GM19463 (cell line): ENCODE measurements at regions not wholly inside any gene's neighbourhood (a gene's known extent, or its start where the extent isn't known, plus 50 kb on each side); places are given as distances from the start of the nearest gene placed in this dataset.
A peak's percentile ranks its signal among the peaks of the same experiment; 100 is the strongest.
"Not testable (repeated sequence)": the region's sequence is repeated elsewhere in the genome, so short reads cannot be mapped to it uniquely, and the experiment has no call there.

Experiments
- ATAC-seq: cut with Tn5 transposase; IDR thresholded peaks from one replicate; pipeline ENCODE4 v1.9.1; 2021; ENCODE audit warnings: mild to moderate bottlenecking, moderate library complexity; ENCODE audit not compliant: unreplicated experiment

- no peak for ATAC-seq
Observed at GRCh38 chr7:145478541-145478940, 638.1 kb upstream of the CNTNAP2 start.

GRCh38 chr7:145474009-145474686, 638.3 kb upstream of the TPK1 start:
- no peak for ATAC-seq

DNA sequence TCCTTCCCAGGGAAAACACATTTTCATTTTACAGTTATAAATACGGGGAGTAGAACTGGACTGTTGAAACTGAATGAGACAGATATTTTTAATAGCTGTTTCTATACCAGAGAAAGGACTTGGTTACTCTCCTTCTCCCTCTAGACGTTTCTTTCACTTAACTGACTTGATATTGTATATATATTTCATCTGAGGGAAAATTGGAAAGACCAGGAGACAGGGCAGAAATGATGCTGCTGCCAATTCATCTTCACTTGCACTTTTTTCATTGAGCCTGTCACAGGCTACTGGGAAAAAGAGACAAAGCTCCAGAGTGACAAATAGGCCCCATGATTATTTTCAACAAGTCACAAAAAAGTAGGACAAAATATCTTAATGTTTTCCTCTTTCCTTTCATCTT, 636.0 kb upstream of the TPK1 start:
- no peak for ATAC-seq

DNA sequence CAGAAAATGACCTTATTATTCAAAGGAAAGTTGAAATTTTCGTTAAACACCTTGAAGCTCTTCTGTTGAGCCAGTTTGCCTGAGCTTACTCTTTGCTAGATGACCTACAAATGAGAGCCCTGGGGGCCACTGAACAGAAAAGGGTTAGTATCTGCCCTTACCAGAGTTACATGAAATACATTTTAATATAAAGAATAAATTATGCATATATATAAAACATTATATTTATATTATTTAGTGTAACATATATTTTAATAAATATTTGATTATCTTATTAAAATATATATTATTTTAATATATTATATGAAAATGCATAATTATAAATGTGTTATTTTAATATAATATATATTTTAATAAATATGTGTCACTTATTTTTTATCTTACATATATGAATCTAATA, 628.4 kb upstream of the TPK1 start:
- no peak for ATAC-seq

GRCh38 chr7:145462463-145462862, 626.6 kb upstream of the TPK1 start:
- no peak for ATAC-seq

GRCh38 chr7:145434811-145435210, 599.0 kb upstream of the TPK1 start:
- no peak for ATAC-seq

DNA sequence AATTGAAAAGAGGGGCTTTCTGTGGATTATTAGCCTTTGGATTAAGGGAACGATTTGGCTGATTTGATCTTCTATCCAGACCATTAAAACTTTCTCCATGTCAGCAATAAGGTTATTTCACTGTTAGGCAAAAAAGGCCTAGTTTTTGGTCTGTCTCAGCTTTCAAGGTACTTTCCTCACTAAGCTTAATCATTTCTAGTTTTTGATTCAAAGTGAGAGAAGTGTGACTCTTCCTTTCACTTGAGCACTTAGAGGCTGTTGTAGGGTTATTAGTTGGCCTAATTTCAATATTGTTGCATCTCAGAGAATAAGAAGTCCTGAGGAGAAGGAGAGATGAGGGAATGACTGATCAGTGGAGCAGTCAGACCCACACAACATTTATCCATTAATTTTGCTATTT, 596.0 kb upstream of the TPK1 start:
- ATAC-seq: peak; percentile 71

DNA sequence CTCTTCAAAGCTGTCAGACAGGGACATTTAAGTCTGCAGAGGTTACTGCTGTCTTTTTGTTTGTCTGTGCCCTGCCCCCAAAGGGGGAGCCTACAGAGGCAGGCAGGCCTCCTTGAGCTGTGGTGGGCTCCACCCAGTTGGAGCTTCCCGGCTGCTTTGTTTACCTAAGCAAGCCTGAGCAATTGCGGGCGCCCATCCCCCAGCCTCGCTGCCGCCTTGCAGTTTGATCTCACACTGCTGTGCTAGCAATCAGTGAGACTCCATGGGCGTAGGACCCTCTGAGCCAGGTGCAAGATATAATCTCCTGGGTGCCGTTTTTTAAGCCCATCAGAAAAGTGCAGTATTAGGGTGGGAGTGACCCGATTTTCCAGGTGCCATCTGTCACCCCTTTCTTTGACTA, 582.6 kb upstream of the TPK1 start:
- ATAC-seq: not testable (repeated sequence)

GRCh38 chr7:145411066-145411465, 575.2 kb upstream of the TPK1 start:
- no peak for ATAC-seq

GRCh38 chr7:145398758-145399157, 562.9 kb upstream of the TPK1 start:
- ATAC-seq: no peak

GRCh38 chr7:145394126-145394525, 558.3 kb upstream of the TPK1 start:
- ATAC-seq: no peak

- no peak for ATAC-seq
Observed at GRCh38 chr7:145382762-145383161, 546.9 kb upstream of the TPK1 start.

DNA sequence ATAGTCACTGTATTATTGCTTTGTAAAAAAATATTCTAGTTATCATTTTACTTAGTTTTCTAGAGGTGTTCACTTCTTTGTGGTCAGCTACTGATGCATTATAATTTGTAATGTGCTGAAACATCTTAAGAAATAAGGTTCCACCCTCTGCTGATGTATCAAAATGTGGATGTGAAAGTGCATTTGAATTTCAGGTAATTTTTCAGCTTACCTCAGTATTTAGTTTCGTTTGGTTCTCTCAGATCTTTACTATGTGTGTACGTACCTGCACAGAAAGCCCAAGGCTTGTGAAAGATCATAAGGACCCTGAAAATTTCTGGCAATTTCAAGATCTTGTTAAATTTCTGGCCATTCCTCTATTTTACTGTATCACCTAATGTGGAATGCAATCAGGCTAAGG, 542.3 kb upstream of the TPK1 start:
- ATAC-seq: no peak

GRCh38 chr7:145360511-145361100, 524.8 kb upstream of the TPK1 start:
- ATAC-seq: no peak

DNA sequence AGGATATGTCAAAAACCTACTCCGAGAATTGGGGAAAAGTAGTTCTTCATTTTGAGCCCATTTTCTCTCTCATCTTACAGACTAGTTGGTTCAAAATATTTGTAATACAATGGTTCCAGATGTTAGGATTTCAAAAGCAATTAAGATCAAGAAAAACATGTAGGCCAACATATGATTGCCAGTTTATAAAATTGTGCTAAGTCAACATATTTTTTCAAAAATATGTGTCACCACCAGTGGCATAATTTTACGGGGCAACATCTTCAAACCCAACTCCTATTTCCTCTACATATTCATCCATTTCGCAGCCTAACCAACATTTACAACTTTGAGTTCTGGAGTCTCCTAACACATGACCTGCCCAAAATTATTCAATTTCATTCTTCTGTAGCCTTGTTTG, 514.5 kb upstream of the TPK1 start:
- no peak for ATAC-seq

DNA sequence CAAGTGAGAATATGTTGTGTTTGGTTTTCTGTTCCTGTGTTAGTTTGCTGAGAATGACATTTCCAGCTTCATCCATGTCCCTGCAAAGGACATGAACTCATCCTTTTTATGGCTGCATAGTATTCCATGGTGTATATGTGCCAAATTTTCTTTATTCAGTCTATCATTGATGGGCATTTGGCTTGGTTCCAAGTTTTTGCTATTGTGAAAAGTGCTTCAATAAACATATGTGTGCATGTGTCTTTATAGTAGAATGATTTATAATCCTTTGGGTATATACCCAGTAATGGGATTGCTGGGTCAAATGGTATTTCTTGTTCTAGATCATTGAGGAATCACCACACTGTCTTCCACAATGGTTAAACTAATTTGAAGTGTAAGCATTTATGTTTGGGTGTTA, 513.6 kb upstream of the TPK1 start:
- ATAC-seq: not testable (repeated sequence)

DNA sequence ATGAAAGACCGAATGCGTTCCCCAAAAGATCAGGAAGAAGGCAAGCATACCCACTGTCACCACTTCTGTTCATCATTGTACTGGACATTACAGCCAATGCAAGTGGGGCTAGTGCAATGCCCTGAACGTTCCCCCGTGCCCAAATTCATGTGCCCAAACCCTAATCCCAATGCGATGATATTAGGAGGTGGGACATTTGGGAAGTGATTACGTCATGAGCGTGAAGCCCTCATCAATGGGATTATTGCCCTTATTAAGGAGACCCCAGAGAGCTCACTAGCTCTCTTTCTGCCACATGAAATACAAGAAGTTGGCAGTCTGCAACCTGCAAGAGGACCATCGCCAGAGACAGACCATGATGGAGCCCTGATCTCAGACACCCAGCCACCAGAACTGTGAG, 511.4 kb upstream of the TPK1 start:
- no peak for ATAC-seq

GRCh38 chr7:145339319-145339718, 503.5 kb upstream of the TPK1 start:
- no peak for ATAC-seq

GRCh38 chr7:145331522-145331921, 495.7 kb upstream of the TPK1 start:
- no peak for ATAC-seq

DNA sequence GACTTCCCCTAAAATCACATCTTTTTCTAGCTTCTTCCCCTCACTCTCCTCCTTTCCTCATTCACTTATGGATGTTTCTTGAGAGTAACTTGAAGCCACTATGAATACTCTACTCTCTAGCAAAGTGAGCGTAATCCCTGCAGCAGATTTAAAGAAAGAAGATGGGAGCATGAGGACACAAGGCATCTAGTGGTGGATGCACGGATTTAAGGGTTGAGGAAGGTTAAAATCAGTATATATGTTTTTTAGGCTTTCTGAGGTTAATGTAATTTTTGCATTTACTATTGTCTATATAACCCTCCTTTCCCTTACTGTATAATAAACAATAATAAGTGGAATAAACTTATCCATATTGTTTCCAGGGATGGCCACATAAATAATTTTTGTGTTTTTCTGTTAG, 495.2 kb upstream of the TPK1 start:
- no peak for ATAC-seq

DNA sequence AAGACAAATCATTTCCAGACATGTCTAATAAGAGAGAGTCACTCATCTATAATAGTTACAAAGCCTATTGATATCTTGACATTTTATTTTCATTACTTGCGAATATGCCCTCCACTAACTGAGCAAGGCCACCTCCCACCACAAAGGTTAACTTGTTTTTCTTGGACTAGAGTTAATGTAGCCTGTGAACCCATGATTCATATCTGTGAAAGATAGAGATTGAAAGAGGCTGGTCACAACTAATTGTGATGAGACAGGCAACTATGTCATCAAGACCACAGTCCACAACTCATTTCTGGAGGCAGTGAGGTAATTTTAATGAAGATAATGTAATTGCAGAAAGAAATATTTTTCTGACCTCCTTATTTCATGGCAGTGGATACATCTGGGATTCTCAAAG, 491.8 kb upstream of the TPK1 start:
- ATAC-seq: no peak

GRCh38 chr7:145324081-145324480, 488.2 kb upstream of the TPK1 start:
- no peak for ATAC-seq

DNA sequence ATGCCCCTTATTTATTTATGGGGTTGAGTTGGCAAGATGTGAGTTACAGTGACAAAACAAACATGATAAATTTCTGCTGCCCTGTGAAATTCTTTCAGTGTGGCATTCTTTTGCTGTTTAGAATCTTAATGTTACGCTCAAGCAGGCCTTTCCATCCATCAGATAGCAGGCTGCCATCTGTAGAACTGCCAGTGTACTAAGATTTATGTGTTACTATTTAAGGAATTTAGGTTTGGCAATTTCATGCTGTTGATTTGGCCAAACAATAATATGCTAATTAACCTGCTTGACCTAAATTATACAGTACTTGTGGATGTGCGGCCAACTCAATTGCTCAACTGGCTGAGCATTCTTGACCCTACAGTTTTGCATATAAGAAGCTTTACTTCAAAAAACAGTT, 477.7 kb upstream of the TPK1 start:
- no peak for ATAC-seq
